Adrenal gland (tissue), 5 donors: ENCODE measurements at regions not wholly inside any gene's neighbourhood (a gene's known extent, or its start where the extent isn't known, plus 50 kb on each side); places are given as distances from the start of the nearest gene placed in this dataset.

ENCODE experiments used
- CTCF ChIP-seq, 6 experiments: fragments of 450-650 bp in 4 of 6; fragments of 200-600 bp in 2 of 6; sonication (generic) in 1 of 6; IDR thresholded peaks; 1 replicate in 5 of 6; 2 replicates in 1 of 6; pipeline versions ENCODE4 v1.5.1 to v1.8.0; 2016 to 2021; ENCODE audit warnings: antibody characterized with exemption in 6 of 6, mild to moderate bottlenecking in 2 of 6, moderate library complexity in 1 of 6
- POLR2A ChIP-seq, 2 donors: fragments of 450-650 bp; IDR thresholded peaks; one replicate each; pipeline ENCODE4 v1.6.1; 2017; ENCODE audit warnings: antibody characterized with exemption in 2 of 2, mild to moderate bottlenecking in 2 of 2, moderate library complexity in 1 of 2
- donor health status: DM: no; HTN: no; CAD: no.

GRCh38 chr16:64870859-64871258 is 251.0 kb downstream of the CDH11 start:
- TF ChIP-seq CTCF (IDR thresholded peaks at IDR 0.05): no peak
- no peak for TF ChIP-seq POLR2A (IDR thresholded peaks at IDR 0.05)
